DMS53 treated with DMSO at 0.1 percent for 48 hours (cell line): ENCODE measurements at regions not wholly inside any gene's neighbourhood (a gene's known extent, or its start where the extent isn't known, plus 50 kb on each side); places are given as distances from the start of the nearest gene placed in this dataset.
"Not testable (repeated sequence)": the region's sequence is repeated elsewhere in the genome, so short reads cannot be mapped to it uniquely, and the experiment has no call there.

Experiments
- DNase-seq: peaks from one replicate; lab custom pipeline; 2025; ENCODE audit not compliant: unreplicated experiment; lab: John Stamatoyannopoulos, UW

DNA sequence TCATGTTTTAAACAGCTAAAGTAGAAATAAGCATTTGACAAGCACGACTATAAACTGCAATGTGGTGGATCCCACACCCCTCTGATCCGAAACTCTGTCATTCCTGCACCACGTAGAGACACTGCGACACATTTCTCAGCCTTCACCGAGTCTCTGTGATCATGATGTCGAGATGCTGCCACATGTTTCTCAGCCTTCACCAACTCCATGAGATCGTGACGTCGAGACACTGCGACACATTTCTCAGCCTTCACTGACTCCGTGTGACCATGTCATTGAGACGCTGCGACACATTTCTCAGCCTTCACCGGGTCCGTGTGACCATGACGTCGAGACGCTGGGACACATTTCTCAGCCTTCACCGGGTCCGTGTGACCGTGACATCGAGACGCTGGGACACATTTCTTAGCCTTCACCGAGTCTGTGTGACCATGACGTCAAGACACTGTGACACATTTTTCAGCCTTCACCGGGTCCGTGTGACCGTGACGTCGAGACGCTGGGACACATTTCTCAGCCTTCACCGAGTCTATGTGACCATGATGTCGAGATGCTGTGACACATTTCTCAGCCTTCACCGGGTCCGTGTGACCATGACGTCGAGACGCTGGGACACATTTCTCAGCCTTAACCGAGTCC, 143.0 kb downstream of the TTLL2 start:
- DNase-seq: no peak

DNA sequence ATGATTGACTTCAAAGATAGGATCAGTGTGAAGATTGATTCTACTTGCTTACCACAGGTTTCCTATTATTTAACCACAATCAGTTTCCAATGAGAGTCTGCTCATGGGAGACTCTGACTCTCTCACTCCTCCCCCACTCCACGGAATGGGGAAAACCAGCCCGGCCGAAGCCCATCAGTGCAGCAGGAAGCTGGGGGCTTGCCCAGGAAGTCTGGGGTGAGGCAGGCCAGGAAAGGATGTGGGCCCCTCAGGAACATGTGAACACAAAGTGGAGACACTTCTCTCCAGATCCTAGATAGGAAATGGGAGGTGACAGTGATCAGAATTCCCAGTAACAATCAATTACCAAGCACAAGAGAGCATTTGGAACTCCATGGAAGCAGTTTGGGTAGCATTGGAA, 144.2 kb downstream of the TTLL2 start:
- no peak for DNase-seq

DNA sequence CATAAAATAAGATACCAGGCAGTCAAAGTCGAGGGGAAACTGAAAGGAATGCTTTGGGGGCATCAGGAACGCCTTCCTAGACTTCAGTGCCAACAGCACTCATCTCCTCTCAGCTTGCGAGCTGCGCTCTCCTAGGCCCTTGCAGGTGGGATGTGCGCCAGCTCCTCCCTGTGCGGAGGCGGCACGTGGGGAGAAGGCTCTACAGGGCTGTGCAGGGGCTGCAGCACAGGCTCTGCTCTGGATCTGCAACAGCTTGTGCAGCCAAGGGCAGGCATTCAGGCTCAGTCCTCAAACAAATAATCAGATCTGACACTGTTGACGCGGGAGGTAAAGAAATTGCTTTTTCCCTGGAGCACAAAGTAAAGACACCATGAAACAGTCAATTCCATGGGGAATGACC, 144.8 kb downstream of the TTLL2 start:
- DNase-seq: no peak

DNA sequence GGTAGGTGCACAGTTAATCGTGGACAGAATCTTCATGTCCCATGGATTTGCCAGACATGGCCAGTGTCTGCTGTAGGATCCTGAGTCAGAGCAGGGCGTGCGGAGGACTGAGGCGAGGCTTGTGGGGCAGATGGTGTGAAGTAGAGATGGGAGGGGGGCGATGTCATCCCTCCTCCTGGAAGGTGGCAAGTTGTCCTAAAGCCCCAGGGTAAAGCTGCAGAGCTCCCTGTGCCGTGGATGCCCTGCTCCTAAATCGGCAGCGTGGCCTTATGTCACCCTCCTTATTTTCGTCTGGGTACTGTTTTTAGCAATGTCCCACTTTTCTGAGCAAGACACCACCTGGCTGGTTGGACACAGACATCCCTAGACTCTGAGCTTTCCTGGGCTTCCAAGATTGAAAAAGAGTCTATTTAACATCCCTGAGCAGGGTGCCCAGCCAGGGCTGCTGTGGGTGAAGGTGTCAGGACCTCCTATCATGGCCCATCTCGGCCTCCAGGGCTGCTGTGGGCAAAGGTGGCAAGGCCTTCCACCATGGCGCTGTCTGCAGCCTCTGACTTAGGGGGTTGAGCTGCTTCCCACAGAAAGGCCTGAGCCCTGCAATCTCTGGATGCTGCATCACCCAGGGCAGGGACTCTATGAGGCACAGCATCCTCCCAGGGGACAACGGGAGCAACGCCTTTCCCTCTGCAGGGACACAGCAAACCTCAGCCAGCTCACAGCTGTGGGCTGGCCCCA, 145.4 kb downstream of the TTLL2 start:
- DNase-seq: no peak

DNA sequence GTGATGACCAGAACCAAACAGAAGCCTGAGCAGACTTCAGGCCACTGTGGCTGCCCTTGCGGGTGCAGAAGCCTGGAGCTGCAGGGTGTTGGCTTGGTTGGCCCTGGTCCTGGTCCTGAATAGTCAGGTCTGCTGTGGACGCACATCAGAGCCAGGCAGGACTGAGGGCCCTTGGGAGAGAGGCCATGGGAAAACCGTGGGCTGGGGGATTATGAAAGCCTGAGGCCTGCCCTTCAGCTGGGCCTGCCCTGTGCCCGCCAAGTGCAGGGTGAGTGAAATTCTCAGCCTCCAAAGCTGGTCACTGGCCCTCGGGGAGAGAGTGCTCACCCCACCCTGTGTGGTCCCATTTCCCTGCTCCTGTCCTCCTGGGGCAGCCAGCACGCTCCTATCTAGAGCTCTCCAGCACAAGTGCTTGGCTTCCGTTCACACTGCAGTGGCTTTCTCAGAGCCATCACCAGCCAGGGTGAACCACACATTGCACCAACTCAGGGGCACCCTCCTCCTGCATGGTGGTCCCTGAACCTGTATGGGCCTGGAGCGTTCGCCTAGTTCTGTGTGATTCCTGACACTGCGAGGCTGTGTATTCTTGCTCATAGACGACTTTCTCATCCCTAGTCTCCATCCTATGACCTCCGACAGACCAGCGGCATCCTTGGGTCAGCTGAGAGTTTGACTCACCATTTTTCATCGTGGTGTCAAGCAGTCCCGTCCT, 146.1 kb downstream of the TTLL2 start:
- no peak for DNase-seq

DNA sequence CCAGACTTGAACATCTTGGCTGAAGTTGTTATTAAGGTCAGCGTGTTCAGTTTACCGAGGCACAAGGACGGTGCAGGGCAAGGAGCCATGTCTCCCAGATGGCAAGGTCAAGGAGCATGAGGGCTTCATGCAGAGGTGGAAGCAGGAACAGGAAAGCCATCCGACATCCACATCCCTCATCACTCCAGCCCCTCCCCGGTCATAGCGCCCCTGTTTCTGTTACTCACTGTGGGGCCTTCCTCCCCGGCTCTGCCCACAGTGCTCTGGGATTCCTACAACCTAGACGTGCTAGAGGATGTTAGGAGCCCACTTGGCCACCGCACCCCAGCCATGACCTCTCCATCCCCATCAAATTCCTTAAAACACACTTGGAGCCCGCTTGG, 146.7 kb downstream of the TTLL2 start:
- DNase-seq: no peak

DNA sequence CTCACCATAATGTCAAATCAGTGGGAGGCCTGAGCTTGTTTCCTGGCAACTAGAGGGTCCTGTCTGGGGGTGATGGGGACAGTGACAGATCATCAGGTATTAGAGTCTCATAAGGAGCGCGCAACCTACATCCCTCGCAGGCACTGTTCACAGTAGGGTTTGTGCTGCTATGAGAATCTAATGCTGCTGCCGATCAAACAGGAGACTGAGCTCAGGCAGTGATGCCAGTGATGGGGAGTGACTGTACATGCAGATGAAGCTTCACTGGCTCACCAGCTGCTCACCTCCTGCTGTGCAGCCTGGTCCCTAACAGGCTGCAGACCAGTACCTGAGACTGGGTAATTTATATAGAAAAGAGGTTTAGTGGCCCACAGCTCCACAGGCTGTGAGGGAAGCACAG, 147.3 kb downstream of the TTLL2 start:
- no peak for DNase-seq

DNA sequence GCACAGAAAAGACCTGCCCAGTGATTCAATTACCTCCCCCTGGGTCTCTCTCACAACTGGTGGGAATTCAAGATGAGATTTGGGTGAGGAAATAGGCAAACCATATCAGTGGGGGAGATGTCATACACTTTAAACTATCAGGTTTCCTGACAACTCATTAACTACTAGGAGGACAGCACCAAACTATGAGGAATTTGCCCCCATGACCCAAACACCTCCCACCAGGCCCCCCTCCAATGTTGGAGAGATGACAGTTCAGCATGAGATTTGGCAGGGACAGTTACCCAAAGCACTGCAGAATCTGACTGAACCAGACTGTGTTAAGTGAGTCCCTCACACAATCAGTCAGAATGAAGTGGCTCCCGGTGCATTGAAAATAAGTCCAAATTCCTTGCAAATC, 148.0 kb downstream of the TTLL2 start:
- no peak for DNase-seq

DNA sequence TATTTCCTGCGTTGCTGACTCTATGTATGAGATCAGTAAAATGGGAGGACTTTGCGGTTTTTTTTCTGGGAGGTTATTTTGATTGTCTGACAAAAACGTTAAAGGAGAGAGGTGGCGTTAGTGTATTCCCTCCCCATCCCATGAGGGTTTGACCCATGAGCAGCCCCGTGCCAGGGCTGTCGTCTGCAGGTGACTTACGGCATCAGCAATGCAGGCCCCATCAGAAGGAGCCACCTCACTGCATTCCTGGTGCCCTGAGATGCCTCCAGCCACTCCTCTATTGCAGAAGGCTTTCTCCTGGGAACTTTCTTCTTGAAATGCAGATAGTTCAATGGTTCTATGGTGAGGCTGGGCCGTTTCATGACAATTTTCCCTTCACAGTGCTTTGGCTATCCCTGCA, 149.3 kb downstream of the TTLL2 start:
- DNase-seq: no peak

DNA sequence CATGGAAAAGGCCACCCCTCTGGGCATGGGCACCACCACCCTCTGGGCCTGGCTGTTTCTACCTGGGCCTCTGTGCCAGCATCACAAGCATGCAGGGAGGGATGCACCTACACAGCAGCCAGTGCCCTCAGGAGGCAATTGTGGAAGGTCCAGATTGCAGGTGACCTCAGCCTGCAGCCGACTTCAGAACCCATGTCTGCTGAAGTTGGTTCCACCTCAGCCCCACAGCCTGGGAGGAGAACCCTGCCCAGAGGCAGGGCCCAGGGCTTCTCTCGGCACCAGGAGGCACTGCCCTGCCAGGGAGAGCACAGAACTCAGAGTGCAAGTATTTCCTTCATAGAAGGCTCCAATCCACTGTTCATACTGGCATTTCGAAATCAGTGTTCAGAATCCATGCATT, 149.8 kb downstream of the TTLL2 start:
- DNase-seq: no peak

DNA sequence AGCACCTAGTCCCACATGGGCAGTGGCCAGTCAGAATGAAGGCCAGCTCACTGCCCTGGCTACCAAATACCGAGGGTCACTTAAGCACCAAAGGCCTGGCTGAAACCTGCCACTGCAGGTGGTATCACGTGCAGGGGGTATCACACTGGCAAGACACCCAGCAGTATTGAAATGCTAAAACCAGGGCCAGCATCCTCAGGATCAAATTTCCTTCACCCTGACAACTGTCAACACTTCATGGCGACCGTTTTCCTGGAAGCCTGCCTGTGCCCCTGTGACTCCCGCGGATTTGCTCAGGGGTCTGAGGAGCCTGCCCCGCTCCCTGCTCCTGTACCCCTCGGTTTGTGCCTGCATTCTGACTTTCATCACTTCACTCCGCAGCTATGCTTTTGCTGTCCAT, 151.1 kb downstream of the TTLL2 start:
- DNase-seq: no peak

DNA sequence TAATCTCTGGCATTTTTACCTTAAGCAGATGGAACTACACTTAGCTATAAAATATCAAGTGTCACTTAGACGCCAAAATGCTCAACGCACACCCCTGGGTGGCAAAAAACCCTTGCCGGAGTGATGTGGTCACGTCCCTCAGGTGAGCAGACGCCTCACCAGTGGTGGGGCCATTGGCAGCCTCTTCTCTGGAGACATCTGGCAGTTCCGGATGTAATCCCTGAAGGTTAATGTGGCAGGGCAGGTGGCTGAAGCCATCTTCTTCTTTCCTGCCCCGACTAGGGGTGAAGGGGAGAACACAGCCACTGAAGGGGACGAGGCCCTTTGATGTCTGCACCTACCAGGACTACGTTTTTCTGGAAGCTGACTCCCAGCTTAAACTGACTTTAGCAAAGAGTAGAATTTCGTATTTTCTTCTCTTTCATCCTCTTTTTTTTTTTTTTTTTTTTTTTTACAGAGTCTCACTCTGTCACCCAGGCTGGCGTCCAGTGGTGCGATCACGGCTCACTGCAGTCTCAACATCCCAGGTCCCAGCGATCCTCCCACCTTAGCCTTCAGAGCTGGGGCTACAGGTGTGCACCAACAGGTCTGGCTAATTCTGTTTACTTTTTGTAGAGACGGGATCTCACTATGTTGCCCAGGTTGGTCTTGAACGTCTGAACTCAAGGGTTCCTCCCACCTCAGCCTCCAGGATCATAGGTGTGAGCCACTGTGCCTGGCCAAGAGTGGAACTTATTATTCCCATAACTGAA, 152.1 kb downstream of the TTLL2 start:
- DNase-seq: no peak

DNA sequence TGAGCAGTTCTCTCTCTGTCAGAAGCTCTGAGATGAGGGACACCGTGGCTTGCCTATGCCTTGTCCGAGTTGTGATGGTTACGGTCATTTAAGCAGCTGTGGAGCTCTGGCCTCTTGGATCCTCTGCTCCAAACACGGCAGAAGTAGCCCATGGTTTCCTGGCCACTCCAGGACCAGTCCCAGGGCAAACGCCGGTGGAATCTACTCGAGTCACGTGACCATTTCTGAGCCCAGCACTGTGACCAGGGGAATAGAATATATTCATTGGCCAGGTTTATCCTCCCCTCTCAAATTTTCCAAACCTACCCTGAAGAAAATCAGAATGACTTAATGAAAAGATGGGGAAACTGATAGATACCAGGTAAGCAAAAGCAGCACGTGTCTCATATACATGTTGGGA, 152.8 kb downstream of the TTLL2 start:
- no peak for DNase-seq

DNA sequence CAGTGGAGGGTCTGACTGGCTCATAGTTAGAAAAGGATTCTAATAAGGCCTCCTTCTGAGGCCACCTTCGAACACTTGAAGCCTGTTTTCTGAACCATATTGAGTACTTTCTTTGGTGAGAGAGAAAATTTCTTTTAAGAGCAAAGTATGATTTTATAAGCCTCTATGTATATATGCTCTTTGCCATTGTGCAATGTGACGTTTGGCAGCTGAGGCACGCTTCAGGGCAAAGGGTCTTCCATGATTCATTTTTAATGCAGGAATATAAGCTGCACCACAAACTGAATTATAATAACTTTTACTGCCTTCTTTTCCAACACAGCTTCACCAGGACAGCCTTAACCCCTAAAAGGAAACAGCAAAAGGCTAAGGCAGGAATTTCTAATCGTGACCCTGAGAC, 154.4 kb downstream of the TTLL2 start:
- DNase-seq: no peak

DNA sequence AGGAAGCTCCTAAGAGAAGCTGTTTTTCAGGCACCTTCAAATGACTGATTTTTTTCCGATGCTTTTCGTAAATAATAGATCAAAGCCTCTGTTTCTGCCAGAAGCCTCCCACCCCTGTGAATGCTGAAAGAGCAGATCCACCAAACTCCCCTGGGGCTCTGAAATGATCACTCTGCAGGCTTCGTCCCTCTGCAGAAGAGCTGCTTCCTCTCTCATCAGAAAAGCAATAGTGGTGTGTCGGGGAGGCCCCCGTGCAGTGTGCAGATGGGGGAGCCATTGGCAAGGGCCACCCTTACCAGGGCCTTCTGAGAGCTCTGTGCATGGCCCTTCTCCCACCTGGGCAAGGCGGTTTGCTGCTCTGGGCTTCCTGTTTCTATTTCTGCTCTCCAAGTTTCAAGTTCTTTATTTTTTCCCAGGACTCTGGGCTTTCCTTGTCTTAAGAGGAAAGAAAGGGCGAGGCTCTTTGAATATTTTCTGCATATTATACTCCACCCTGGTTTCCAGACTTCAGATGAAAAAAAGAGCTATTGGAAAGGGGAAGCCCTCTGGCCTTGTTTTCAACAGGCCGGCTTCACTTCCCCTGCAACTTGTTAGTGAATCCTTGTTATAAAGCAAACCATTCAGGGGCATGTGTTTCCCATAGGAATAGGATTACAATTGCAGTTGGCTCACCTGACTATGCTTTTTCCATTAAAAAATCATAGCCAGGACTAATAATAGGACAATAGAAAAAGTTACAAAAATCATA, 155.2 kb downstream of the TTLL2 start:
- DNase-seq: no peak

DNA sequence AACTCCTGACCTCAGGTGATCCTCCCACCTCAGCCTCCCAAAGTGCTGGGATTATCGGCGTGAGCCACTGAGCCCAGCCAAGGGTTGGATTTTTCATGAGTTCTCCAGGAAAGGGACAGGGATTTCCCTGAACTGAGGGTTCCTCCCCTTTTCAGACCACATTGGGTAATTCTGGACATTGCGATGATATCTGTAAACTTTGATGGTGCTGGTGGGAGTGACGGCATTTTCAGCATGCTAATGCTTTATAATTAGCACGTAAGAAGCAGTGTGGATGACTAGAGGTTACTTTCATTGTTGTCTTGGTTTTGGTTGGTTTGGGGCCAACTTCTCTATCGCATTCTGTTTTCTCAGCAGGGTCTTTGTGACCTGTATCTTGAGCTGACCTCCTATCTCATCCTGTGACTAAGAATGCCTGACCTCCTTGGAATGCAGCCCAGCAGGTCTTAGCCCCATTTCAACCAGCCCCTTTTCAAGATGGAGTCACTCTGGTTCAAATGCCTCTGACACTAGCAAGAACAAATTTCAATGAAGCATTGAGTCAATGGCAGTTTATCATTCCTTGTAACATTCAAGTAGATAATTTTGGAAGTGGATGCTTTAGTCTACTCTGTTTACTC, 156.5 kb downstream of the TTLL2 start:
- DNase-seq: no peak

DNA sequence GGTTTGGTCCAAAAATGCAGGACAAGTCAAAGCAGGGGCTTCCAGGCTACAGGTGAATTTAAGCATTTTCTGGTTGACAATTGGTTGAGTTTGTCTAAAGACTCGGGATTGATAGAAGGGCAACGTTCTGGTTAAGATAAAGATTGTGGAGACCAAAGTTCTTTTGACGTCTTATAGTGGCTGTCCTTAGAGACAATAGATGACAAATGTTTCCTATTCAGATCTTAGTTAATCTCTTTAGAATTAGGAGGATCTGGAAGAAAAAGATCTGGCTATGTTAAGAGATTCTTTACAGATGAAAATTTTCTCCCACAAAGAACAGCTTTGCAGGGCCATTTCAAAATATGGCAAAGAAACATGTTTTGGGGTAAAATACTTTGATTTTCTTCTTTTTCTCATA, 157.9 kb downstream of the TTLL2 start:
- DNase-seq: not testable (repeated sequence)

DNA sequence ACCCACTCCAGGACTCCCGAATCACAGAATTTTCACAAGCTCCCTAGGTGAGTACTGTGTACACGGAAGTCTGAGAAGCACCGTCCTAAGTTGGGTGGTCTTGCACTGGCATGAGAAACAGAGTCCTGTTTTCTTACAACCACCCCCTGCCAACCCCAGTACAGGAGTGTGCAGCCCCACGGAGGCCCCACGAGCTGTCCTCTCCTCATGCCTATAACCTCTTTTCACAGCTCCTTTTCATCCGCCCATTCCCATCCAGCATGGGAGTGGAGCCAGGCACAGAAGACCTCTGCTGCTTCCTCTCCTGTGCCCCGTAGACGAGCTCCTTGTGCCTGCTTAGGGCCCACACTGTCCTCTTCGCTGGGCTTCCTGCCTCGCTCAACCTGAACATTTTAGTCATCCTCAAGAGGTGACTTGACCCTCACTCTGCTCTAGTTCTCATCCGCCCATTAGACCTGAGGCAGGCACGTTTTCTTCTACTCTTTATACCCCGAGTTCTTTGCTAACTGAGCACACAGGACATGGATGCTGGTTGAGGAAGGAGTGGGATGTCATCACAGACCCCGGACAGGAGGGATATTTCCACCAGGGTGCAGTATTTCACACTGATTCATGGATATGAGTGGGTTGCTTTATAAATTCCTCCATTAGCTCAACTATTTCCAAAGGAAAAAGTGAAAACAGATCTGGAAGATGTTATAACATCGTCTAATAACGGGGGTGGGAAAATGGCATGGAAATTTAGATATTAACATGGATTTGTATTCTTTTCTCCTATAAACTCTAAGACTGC, 160.5 kb downstream of the TTLL2 start:
- DNase-seq: no peak

DNA sequence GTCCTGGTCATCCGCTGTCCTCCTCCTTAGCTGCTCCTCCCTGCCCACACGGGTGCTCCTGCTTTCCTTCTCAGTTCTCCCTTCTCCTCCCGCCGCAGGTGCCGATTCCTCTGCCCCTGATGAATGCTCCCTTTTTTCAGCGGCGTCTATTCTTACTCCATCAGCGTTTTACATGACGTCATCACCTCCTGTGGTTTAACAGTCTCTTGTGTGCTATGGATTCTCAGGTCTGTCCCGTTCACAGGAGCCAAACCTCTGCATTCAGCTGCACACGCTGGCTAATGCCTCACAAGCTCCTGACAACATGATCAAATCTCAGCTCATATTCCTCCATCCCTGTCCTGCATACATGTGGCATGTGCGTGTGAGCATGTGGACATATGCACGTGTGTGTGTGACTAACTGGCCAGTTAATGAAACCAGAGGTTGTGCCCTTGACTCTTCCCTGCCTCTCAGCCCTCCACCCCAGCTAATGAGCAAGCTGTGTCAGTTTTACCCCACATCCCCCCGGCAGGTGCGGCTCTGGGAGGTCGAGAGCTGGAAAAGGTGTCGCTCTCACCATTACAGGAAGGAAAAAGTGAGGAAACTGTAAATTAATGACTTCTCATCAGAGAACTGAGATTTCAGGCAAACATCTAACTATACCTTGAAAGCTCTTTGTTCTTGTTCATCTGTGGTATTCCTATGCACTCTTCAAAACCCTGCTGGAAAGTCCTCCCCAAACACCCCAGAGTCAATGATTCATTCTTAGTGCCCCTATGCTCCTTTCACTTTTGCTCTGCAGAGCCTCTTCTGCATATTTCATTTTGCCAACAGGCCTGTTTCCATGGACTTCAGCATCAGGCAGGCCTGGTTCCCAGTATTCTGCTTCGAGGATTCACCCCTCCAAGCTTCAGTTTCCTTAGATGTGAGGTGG, 163.1 kb downstream of the TTLL2 start:
- DNase-seq: no peak
